ENCODE measurements at regions not wholly inside any gene's neighbourhood (a gene's known extent, or its start where the extent isn't known, plus 50 kb on each side); places are given as distances from the start of the nearest gene placed in this dataset.
"Not testable (repeated sequence)": the region's sequence is repeated elsewhere in the genome, so short reads cannot be mapped to it uniquely, and the experiment has no call there.

GRCh38 chr6:14546036-14546435 is 428.5 kb downstream of the CD83 start:
- DNase-seq (ENCODE audit: low read depth, low spot score): no peak
- in situ Hi-C loops (cut with HindIII; ENCODE audit: low sequenced_read_pairs): no loop called here
- TF ChIP-seq CTCF (IDR thresholded peaks at IDR 0.05; ENCODE audit: low read depth, low read length): no peak
- no peak overlapping the region for H3K4me3 ChIP-seq (ENCODE audit: low read depth, low read length)

DNA sequence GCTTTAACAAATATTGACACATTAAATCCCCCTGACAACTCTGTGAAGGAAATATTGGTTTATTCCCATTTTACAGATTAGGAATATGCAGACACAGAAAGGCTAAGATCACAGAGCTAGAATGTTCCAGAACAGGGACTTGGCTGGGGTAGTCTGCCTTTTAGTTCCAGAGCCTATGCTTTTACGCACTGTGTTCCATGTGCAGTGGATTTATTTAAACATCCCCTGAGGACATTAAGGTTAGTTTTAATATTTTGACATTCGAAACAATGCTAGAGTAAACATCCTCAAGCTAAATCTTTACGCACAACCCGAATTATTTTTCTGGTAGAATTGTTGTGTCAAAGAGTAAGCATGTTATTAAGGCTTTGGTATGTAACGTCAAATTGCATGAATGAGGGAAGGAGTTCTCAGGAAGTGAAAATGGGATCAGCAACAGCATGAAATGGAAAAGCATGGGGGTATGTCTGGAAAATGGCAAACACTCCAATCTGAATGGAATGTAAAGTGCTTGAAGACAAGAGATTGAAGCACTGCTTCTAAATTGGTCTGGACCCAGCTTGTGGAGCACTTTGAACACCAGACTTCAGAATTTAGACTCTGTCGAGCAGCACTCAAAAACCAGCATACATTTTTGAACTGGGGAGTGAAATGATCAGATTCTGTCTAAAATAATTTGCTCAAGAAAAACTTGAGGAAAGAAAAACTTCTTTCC is 429.9 kb downstream of the CD83 start:
- TF ChIP-seq CTCF (IDR thresholded peaks at IDR 0.05; ENCODE audit: low read depth, low read length): no peak
- DNase-seq (ENCODE audit: low read depth, low spot score): no peak
- in situ Hi-C loops (cut with HindIII; ENCODE audit: low sequenced_read_pairs): no loop called here
- H3K4me3 ChIP-seq (ENCODE audit: low read depth, low read length): no peak overlapping the region

GRCh38 chr6:14549304-14549770 is 431.8 kb downstream of the CD83 start:
- no peak overlapping the region for H3K4me3 ChIP-seq (ENCODE audit: low read depth, low read length)
- in situ Hi-C loops (cut with HindIII; ENCODE audit: low sequenced_read_pairs): no loop called here
- DNase-seq (ENCODE audit: low read depth, low spot score): no peak
- TF ChIP-seq CTCF (IDR thresholded peaks at IDR 0.05; ENCODE audit: low read depth, low read length): no peak

GRCh38 chr6:14549871-14550270 is 432.3 kb downstream of the CD83 start:
- in situ Hi-C loops (cut with HindIII; ENCODE audit: low sequenced_read_pairs): no loop called here
- no peak for TF ChIP-seq CTCF (IDR thresholded peaks at IDR 0.05; ENCODE audit: low read depth, low read length)
- DNase-seq (ENCODE audit: low read depth, low spot score): no peak
- H3K4me3 ChIP-seq (ENCODE audit: low read depth, low read length): no peak overlapping the region

DNA sequence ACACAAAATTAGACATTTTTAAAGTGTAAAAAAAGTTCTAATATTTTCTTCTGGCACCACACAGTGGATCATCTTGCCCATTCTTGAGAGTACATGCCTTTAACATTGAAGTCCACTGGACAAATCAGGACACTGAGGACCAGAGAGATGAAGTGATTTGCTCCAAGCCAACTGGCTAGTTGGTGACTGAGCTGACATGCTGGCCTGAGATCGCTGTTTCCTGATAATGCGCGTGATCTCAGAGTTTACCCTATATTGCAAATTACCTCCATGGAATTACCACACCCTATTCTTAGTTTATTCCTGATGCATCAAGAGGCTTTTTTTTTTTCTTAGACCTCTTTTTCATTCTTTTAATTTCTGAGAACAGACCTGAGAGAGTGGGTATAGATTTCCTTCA is 432.8 kb downstream of the CD83 start:
- no peak for TF ChIP-seq CTCF (IDR thresholded peaks at IDR 0.05; ENCODE audit: low read depth, low read length)
- DNase-seq (ENCODE audit: low read depth, low spot score): no peak
- in situ Hi-C loops (cut with HindIII; ENCODE audit: low sequenced_read_pairs): no loop called here
- no peak overlapping the region for H3K4me3 ChIP-seq (ENCODE audit: low read depth, low read length)

DNA sequence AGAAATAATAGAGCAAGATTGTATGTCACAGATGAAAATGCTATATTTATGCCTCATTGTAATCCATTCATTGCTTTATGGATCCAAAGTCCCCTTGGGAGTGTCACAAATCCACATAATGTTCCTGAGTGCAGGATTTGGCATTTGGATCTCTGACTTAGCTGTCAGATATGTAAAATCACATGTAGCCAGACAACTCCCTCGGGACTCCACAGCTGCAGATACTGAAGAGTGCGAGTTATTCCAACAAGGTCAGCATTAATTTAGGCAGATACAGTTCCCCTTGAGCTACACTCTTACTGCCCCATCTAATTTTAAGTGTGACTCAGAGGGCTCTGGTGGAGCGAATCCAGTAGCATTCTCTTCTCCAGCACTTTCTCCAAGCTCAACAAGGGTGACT is 433.2 kb downstream of the CD83 start:
- in situ Hi-C loops (cut with HindIII; ENCODE audit: low sequenced_read_pairs): no loop called here
- DNase-seq (ENCODE audit: low read depth, low spot score): no peak
- no peak overlapping the region for H3K4me3 ChIP-seq (ENCODE audit: low read depth, low read length)
- no peak for TF ChIP-seq CTCF (IDR thresholded peaks at IDR 0.05; ENCODE audit: low read depth, low read length)

DNA sequence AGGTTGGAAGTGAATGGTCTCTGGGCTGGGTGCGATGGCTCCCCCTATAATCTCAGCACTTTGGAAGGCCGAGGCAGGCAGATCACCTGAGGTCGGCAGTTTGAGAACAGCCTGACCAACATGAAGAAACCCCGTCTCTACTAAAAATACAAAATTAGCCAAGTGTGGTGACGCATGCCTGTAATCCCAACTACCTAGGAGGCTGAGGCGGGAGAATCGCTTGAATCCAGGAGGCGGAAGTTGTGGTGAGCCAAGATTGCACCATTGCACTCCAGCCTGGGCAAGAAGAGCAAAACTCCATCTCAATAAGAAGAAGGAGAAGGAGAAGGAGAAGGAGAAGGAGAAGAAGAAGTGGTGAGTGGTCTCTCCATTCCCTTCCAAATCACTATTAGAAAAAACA is 434.0 kb downstream of the CD83 start:
- in situ Hi-C loops (cut with HindIII; ENCODE audit: low sequenced_read_pairs); H3K4me3 ChIP-seq (ENCODE audit: low read depth, low read length); DNase-seq (ENCODE audit: low read depth, low spot score): not testable (repeated sequence)

Measured in astrocyte of the spinal cord (primary cell).